H1 (cell line): ENCODE measurements at regions not wholly inside any gene's neighbourhood (a gene's known extent, or its start where the extent isn't known, plus 50 kb on each side); places are given as distances from the start of the nearest gene placed in this dataset.

Source experiments
- CTCF ChIA-PET: fragments of 300-600 bp; sonication (Branson Sonifier 250); formaldehyde crosslinking; loops from one replicate; lab custom pipeline; 2021; ENCODE audit not compliant: partially characterized antibody; lab: Charles Lee
- POLR2A ChIA-PET: fragments of 300-600 bp; sonication (Branson Sonifier 250); formaldehyde crosslinking; loops from one replicate; lab custom pipeline; 2021; ENCODE audit warnings: inconsistent platforms; ENCODE audit not compliant: partially characterized antibody; lab: Charles Lee
- DNase-seq, 2 experiments: peaks; one replicate each; pipeline versions ENCODE4 v3.0.0 to v3.0.0-alpha.2; 2010 to 2022; ENCODE audit warnings: low spot score in 2 of 2, low read depth in 1 of 2, mixed read lengths in 1 of 2
- FAIRE-seq: peaks from 2 replicates; lab custom pipeline; 2011; peaks lifted over from hg19 to GRCh38; lab: Jason Lieb, UNC
- H2AFZ ChIP-seq: 2 replicates; pipeline ENCODE4 v1.8.1; 2012; ENCODE audit warnings: low read length, inconsistent platforms
- H2AK5ac ChIP-seq: 2 replicates; pipeline ENCODE4 v1.6.1; 2013; ENCODE audit warnings: low read depth, low read length
- H2BK120ac ChIP-seq: replicated peaks from 2 replicates; pipeline ENCODE3; 2013; ENCODE audit warnings: low read depth, low read length, inconsistent platforms
- H2BK12ac ChIP-seq: 2 replicates; pipeline ENCODE4 v1.6.1; 2013; ENCODE audit warnings: low read depth, low read length
- H2BK15ac ChIP-seq: 2 replicates; pipeline ENCODE4 v1.6.1; 2013; ENCODE audit warnings: low read length
- H2BK20ac ChIP-seq: 2 replicates; pipeline ENCODE4 v1.6.1; 2013; ENCODE audit warnings: low read length
- H2BK5ac ChIP-seq: 2 replicates; pipeline ENCODE4 v1.6.1; 2013; ENCODE audit warnings: low read depth, low read length
- H3K14ac ChIP-seq: 2 replicates; pipeline ENCODE4 v1.6.1; 2013; ENCODE audit warnings: inconsistent platforms; ENCODE audit not compliant: insufficient read length
- H3K18ac ChIP-seq: 2 replicates; pipeline ENCODE4 v1.6.1; 2013; ENCODE audit warnings: low read length; ENCODE audit errors: extremely low read depth
- H3K23ac ChIP-seq: 2 replicates; pipeline ENCODE4 v1.6.1; 2013; ENCODE audit warnings: inconsistent platforms; ENCODE audit not compliant: insufficient read length
- H3K23me2 ChIP-seq: 2 replicates; pipeline ENCODE4 v1.6.1; 2013; ENCODE audit warnings: low read depth, low read length
- H3K27ac ChIP-seq: 2 replicates; pipeline ENCODE4 v1.6.1; 2011; ENCODE audit warnings: low read depth, low read length, inconsistent platforms
- H3K27me3 ChIP-seq, 4 experiments: replicated peaks in 1 of 4; 1 replicate in 1 of 4; 2 replicates in 3 of 4; pipeline versions ENCODE4 v1.6.1 to v1.8.1; 2011 to 2013; ENCODE audit warnings: low read length in 3 of 4, mild to moderate bottlenecking in 3 of 4, inconsistent platforms in 2 of 4, mixed read lengths in 2 of 4, moderate library complexity in 1 of 4; ENCODE audit not compliant: control insufficient read depth in 3 of 4, insufficient read depth in 3 of 4; ENCODE audit errors: extremely low read depth in 1 of 4
- H3K36me3 ChIP-seq, 4 experiments: 2 replicates each; pipeline versions ENCODE4 v1.6.1 to v1.8.1; 2011 to 2013; ENCODE audit warnings: mild to moderate bottlenecking in 4 of 4, low read length in 3 of 4, moderate library complexity in 2 of 4, control low read depth in 1 of 4, inconsistent platforms in 1 of 4; ENCODE audit not compliant: insufficient read depth in 4 of 4, control insufficient read depth in 2 of 4
- H3K4ac ChIP-seq: replicated peaks from 2 replicates; pipeline ENCODE3; 2013; ENCODE audit warnings: low read length, low read depth, mixed read lengths, inconsistent platforms; ENCODE audit not compliant: insufficient read length
- H3K4me1 ChIP-seq, 4 experiments: replicated peaks in 1 of 4; 1 replicate in 1 of 4; 2 replicates in 3 of 4; pipeline versions ENCODE4 v1.6.1 to v1.8.1; 2011 to 2013; ENCODE audit warnings: low read length in 3 of 4, inconsistent platforms in 2 of 4, mixed read lengths in 1 of 4; ENCODE audit not compliant: insufficient read depth in 4 of 4, control insufficient read depth in 3 of 4
- H3K4me2 ChIP-seq, 2 experiments: 2 replicates each; pipeline versions ENCODE4 v1.6.1 to v1.8.1; 2011 to 2013; ENCODE audit warnings: low read depth in 2 of 2, low read length in 2 of 2, control low read depth in 1 of 2, inconsistent platforms in 1 of 2, mild to moderate bottlenecking in 1 of 2; ENCODE audit not compliant: insufficient read depth in 1 of 2
- H3K4me3 ChIP-seq, 4 experiments: fragments of 200-600, 300-600 bp in 1 of 4; sonication (generic), shearing (Covaris generic), sonication (Bioruptor Twin) in 1 of 4; 2 replicates each; pipeline versions ENCODE4 v1.5.1 to v1.8.1; 2011 to 2016; ENCODE audit warnings: low read length in 4 of 4, low read depth in 3 of 4, control low read depth in 2 of 4, inconsistent platforms in 2 of 4, mild to moderate bottlenecking in 2 of 4, mixed read lengths in 1 of 4, moderate library complexity in 1 of 4; ENCODE audit not compliant: insufficient read depth in 2 of 4; ENCODE audit errors: extremely low read depth in 1 of 4
- H3K56ac ChIP-seq: replicated peaks from 2 replicates; pipeline ENCODE3; 2013; ENCODE audit warnings: low read depth, mild to moderate bottlenecking, mixed read lengths, low read length, inconsistent platforms; ENCODE audit not compliant: insufficient read length
- H3K79me1 ChIP-seq: 2 replicates; pipeline ENCODE4 v1.6.1; 2013; ENCODE audit warnings: low read depth, low read length, control low read depth
- H3K79me2 ChIP-seq, 2 experiments: 2 replicates each; pipeline versions ENCODE4 v1.6.1 to v1.8.1; 2012 to 2013; ENCODE audit warnings: low read length in 2 of 2, mild to moderate bottlenecking in 2 of 2, inconsistent platforms in 1 of 2; ENCODE audit not compliant: insufficient read depth in 2 of 2, control insufficient read depth in 1 of 2
- H3K9ac ChIP-seq, 4 experiments: replicated peaks in 1 of 4; 1 replicate in 1 of 4; 2 replicates in 3 of 4; pipeline versions ENCODE4 v1.6.1 to v1.8.1; 2011 to 2013; ENCODE audit warnings: low read depth in 3 of 4, low read length in 3 of 4, control low read depth in 2 of 4, mild to moderate bottlenecking in 2 of 4, moderate library complexity in 2 of 4, inconsistent platforms in 1 of 4; ENCODE audit errors: extremely low read depth in 1 of 4
- H3K9me3 ChIP-seq, 2 experiments: 2 replicates each; pipeline versions ENCODE4 v1.6.1 to v1.8.1; 2012 to 2013; ENCODE audit warnings: mild to moderate bottlenecking in 2 of 2, moderate library complexity in 2 of 2, control low read depth in 1 of 2, inconsistent platforms in 1 of 2, low read depth in 1 of 2, low read length in 1 of 2, mixed read lengths in 1 of 2; ENCODE audit not compliant: insufficient read depth in 2 of 2
- H4K20me1 ChIP-seq, 2 experiments: replicated peaks in 1 of 2; 2 replicates each; pipeline versions ENCODE3 to v1.8.1; 2011 to 2013; ENCODE audit warnings: inconsistent platforms in 2 of 2, low read length in 2 of 2, mild to moderate bottlenecking in 1 of 2; ENCODE audit not compliant: insufficient read depth in 2 of 2, control insufficient read depth in 1 of 2
- H4K5ac ChIP-seq: 2 replicates; pipeline ENCODE4 v1.6.1; 2013; ENCODE audit warnings: low read length, low read depth, mixed read lengths, inconsistent platforms; ENCODE audit not compliant: insufficient read length
- H4K8ac ChIP-seq: 2 replicates; pipeline ENCODE4 v1.8.0; 2013; ENCODE audit warnings: mild to moderate bottlenecking, moderate library complexity, low read length, inconsistent platforms; ENCODE audit not compliant: insufficient read depth; ENCODE audit errors: extremely low read depth
- H4K91ac ChIP-seq: replicated peaks from 2 replicates; pipeline ENCODE3; 2013; ENCODE audit warnings: low read length, mixed read lengths, inconsistent platforms; ENCODE audit not compliant: insufficient read length
- EZH2 ChIP-seq: fragments of 200-600 bp; sonication (generic); IDR thresholded peaks from 2 replicates; pipeline ENCODE4 v1.7.1; 2012; ENCODE audit warnings: low read depth, mild to moderate bottlenecking, moderate library complexity, low read length, inconsistent platforms; ENCODE audit not compliant: severe bottlenecking
- WGBS, 2 experiments: shearing (Covaris generic) in 1 of 2; methylation state at CpG; one replicate each; pipeline versions ENCODE4 v1.1.6 to v1.1.7; 2013 to 2015; ENCODE audit warnings: low lambda C conversion rate in 2 of 2, mixed read lengths in 2 of 2, inconsistent platforms in 1 of 2, low coverage in 1 of 2, missing lambda C conversion rate in 1 of 2; ENCODE audit not compliant: insufficient replicate concordance in 2 of 2, insufficient coverage in 1 of 2, insufficient read length in 1 of 2; ENCODE audit errors: extremely low coverage in 1 of 2, missing lambda C conversion rate in 1 of 2; 5-methylcytosine and 5-hydroxymethylcytosine counted together

DNA sequence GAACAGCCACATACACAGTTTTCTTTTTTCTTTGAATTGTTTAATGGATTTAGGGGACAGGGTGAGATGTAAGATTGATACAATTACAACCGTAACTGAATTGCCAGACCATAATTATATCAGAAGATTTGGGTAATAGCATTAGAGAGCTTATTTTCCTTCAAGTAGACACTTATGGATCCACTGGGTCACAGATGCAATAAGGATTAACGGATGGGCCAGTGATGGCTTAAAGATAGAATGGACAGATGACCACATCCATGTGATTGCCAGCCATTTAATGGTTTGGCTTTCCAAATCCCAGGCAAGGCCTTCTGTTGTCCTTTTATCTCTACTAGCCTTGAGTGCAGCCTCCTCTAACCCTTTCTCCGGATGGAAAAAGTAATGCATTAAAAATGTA lies 94.7 kb upstream of the NUDT12 start:
- H3K79me2 ChIP-seq, result no peaks in the 10 kb centered on the region
- H2BK20ac ChIP-seq, result no peak overlapping the region
- H3K4me1 ChIP-seq, result peaks cover 0 to 7% (median 0%) of the 10 kb centered on the region in 4 experiments; a peak in 1 of 7 replicates
- no peak for DNase-seq
- no peak overlapping the region for H2BK5ac ChIP-seq
- H2BK120ac ChIP-seq, result no peak overlapping the region
- ChIA-PET POLR2A (no interaction called here), CTCF (no interaction called here)
- H4K8ac ChIP-seq, result no peak overlapping the region
- H4K20me1 ChIP-seq, result no peaks in the 10 kb centered on the region
- TF ChIP-seq EZH2, result no peak
- no peaks in the 10 kb centered on the region; the same call in 1 of the 2 replicates for H3K23me2 ChIP-seq
- no peak overlapping the region for H3K9ac ChIP-seq
- H3K27ac ChIP-seq, result no peak overlapping the region
- no peak overlapping the region for H2BK12ac ChIP-seq
- no peak for FAIRE-seq
- WGBS, 2 experiments, result 97% methylated on average over 3 of the region's 3 CpGs; no CpG with 5 or more reads in 1 of the 2 experiments
- no peak overlapping the region for H2BK15ac ChIP-seq
- no peak overlapping the region for H3K56ac ChIP-seq
- no peak overlapping the region for H3K4me3 ChIP-seq
- H2AK5ac ChIP-seq, result no peak overlapping the region
- no peak overlapping the region for H4K5ac ChIP-seq
- no peak overlapping the region for H3K18ac ChIP-seq
- H4K91ac ChIP-seq, result no peak overlapping the region
- no peak overlapping the region for H3K23ac ChIP-seq
- H3K79me1 ChIP-seq, result no peaks in the 10 kb centered on the region
- no peaks in the 10 kb centered on the region for H3K36me3 ChIP-seq
- H3K4ac ChIP-seq, result no peak overlapping the region
- no peaks in the 10 kb centered on the region for H3K27me3 ChIP-seq
- H3K14ac ChIP-seq, result no peak overlapping the region
- peaks cover 0 to under 1% of the 10 kb centered on the region in 2 experiments; a peak in 3 of 4 replicates for H3K9me3 ChIP-seq
- H2AFZ ChIP-seq, result no peak overlapping the region
- H3K4me2 ChIP-seq, result no peak overlapping the region
